SK-N-SH treated with all-trans-retinoic acid at 6 μM for 48 hours (cell line): ENCODE measurements at regions not wholly inside any gene's neighbourhood (a gene's known extent, or its start where the extent isn't known, plus 50 kb on each side); places are given as distances from the start of the nearest gene placed in this dataset.

Experiments
- ATAC-seq: fragments of 200-7000 bp; cut with Tn5 transposase; 3 replicates; pipeline ENCODE4 v1.9.1; 2020; ENCODE audit warnings: mild to moderate bottlenecking, moderate library complexity
- ARNTL ChIP-seq: fragments of 450-650 bp; formaldehyde crosslinking; IDR thresholded peaks from 2 replicates; pipeline ENCODE4 v1.5.0; 2020; ENCODE audit warnings: low read depth, mild to moderate bottlenecking, moderate library complexity, borderline replicate concordance
- BACH2 ChIP-seq: fragments of 250-450 bp; sonication (Bioruptor Pico); IDR thresholded peaks from 2 replicates; pipeline ENCODE4 v1.9.0; 2021; ENCODE audit warnings: mild to moderate bottlenecking, borderline replicate concordance
- CSDC2 ChIP-seq: fragments of 250-450 bp; sonication (Bioruptor Pico); IDR thresholded peaks from 2 replicates; pipeline ENCODE4 v1.5.0; 2020; ENCODE audit warnings: mild to moderate bottlenecking, moderate library complexity
- ESRRG ChIP-seq: fragments of 250-450 bp; sonication (Bioruptor Pico); IDR thresholded peaks from 2 replicates; pipeline ENCODE4 v1.6.1; 2021; ENCODE audit warnings: mild to moderate bottlenecking
- GLIS3 ChIP-seq: fragments of 250-450 bp; sonication (Bioruptor Pico); IDR thresholded peaks from 2 replicates; pipeline ENCODE4 v1.5.0; 2020; ENCODE audit warnings: mild to moderate bottlenecking, moderate library complexity
- ISL1 ChIP-seq: fragments of 250-450 bp; sonication (Bioruptor Pico); IDR thresholded peaks from 2 replicates; pipeline ENCODE4 v2.1.2; 2022; ENCODE audit warnings: mild to moderate bottlenecking, moderate library complexity
- OSR1 ChIP-seq: fragments of 250-450 bp; sonication (Bioruptor Pico); IDR thresholded peaks from 2 replicates; pipeline ENCODE4 v1.8.0; 2022; ENCODE audit warnings: moderate library complexity, mild to moderate bottlenecking, inconsistent platforms
- PPARA ChIP-seq: fragments of 250-450 bp; sonication (Bioruptor Pico); IDR thresholded peaks from 2 replicates; pipeline ENCODE4 v1.5.0; 2020; ENCODE audit warnings: mild to moderate bottlenecking, borderline replicate concordance
- RARB ChIP-seq: fragments of 250-450 bp; sonication (Bioruptor Pico); IDR thresholded peaks from 2 replicates; pipeline ENCODE4 v1.8.0; 2021; ENCODE audit warnings: mild to moderate bottlenecking, moderate library complexity
- TCF4 ChIP-seq: fragments of 250-450 bp; sonication (Bioruptor Pico); IDR thresholded peaks from 2 replicates; pipeline ENCODE4 v1.8.0; 2021; ENCODE audit warnings: mild to moderate bottlenecking, moderate library complexity, borderline replicate concordance
- TOX ChIP-seq: fragments of 250-450 bp; sonication (Bioruptor Pico); IDR thresholded peaks from 2 replicates; pipeline ENCODE4 v1.8.0; 2021; ENCODE audit warnings: mild to moderate bottlenecking, moderate library complexity, borderline replicate concordance
- ZC3H10 ChIP-seq: fragments of 250-450 bp; sonication (Bioruptor Pico); IDR thresholded peaks from 2 replicates; pipeline ENCODE4 v1.5.1; 2021; ENCODE audit warnings: mild to moderate bottlenecking, moderate library complexity
- ZFP3 ChIP-seq: fragments of 250-450 bp; sonication (Bioruptor Pico); IDR thresholded peaks from 2 replicates; pipeline ENCODE4 v1.5.0; 2020; ENCODE audit warnings: mild to moderate bottlenecking, moderate library complexity
- ZNF565 ChIP-seq: fragments of 450-650 bp; formaldehyde crosslinking; conservative IDR thresholded peaks from 2 replicates; pipeline ENCODE4 v1.5.0; 2020; ENCODE audit warnings: low read depth, mild to moderate bottlenecking, moderate library complexity
- ZNF70 ChIP-seq: fragments of 450-650 bp; formaldehyde crosslinking; IDR thresholded peaks from 2 replicates; pipeline ENCODE4 v1.5.0; 2020; ENCODE audit warnings: mild to moderate bottlenecking, moderate library complexity
- TF ChIP-seq, protein P1 (sequence below): fragments of 250-450 bp; sonication (Bioruptor Pico); IDR thresholded peaks from 2 replicates; pipeline ENCODE4 v1.5.0; 2020; ENCODE audit warnings: mild to moderate bottlenecking, moderate library complexity
- TF ChIP-seq, protein P2 (sequence below): fragments of 250-450 bp; sonication (Bioruptor Pico); IDR thresholded peaks from 2 replicates; pipeline ENCODE4 v1.5.1; 2021; ENCODE audit warnings: mild to moderate bottlenecking, moderate library complexity
- TF ChIP-seq, protein P3 (sequence below): fragments of 250-450 bp; sonication (Bioruptor Pico); IDR thresholded peaks from 2 replicates; pipeline ENCODE4 v1.8.0; 2021; ENCODE audit warnings: low read depth, mild to moderate bottlenecking, moderate library complexity, borderline replicate concordance
- TF ChIP-seq, protein P4 (sequence below): fragments of 250-450 bp; sonication (Bioruptor Pico); IDR thresholded peaks from 2 replicates; pipeline ENCODE4 v1.8.0; 2020; ENCODE audit warnings: mild to moderate bottlenecking, moderate library complexity, borderline replicate concordance

DNA sequence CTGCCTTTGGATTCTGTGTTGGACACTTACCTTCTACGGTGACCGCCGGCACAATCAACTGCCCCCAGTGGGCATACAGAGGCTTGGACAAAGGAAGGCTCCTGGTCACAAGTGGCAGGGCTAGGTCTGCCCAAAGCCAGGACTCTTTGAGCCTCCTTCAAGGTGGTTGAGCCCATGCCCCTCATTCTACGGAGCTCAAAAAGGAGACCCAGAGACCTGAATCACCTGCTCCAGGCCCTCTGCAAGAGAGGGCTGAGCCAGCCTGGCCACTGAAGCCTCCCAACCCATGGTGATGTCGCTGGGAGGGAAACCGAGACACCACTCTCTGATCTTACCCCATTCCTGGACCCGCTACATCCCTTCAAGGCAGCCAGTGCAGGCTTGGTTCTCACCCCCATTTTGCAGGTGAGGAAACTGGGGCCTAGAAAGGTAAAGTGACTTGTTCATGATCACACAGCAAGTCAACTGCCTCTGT is 87.9 kb downstream of the INHBB start (continued):
- TF ChIP-seq OSR1 (CRISPR knock-in tag): no peak
- no peak for TF ChIP-seq CSDC2 (CRISPR knock-in tag)
- TF ChIP-seq ARNTL: no peak
- no peak for TF ChIP-seq GLIS3 (CRISPR knock-in tag)

DNA sequence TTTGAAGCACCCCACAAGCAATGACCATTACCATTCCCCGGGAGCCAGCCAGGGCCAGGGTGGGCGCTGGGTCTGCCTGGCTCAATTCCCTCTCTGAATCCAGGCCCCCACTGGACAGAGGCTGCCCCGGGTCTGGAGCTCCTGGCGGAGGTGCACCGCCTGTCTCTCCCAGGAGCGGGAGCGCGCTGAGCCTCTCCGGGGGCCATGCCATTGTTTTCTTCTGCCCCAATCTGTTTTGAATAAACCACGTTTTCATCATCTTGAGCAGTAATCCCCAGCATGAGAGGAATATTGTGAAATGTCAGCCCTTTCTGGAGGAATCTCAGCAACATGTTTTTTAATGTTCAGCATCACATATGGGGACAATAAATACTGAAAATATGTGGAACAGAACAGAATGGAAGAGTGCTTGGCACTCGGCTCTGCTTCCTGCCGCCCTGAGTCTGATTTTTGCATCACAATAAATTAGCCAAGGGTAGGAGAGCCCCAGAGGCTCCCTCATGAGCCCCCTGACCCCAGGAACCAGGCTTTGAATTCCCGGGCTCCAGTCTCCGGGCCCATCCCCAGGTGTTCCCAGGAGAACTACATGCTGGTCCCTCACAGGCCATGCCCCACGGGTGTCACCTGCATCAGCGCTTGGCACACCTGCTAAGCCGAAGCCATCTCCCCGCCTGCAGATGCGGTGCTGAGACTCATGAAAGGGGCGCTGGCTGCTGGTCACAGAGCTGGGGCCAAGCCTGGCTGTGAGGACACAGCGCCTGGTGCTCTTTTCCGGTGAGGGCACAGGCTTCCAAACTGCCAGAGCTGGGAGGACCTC is 88.8 kb downstream of the INHBB start:
- no peak for ATAC-seq
- TF ChIP-seq ZNF565 (CRISPR knock-in tag) (no peak), PPARA (CRISPR knock-in tag) (no peak), TCF4 (CRISPR knock-in tag) (no peak), OSR1 (CRISPR knock-in tag) (no peak), TOX (CRISPR knock-in tag) (no peak)
- TF ChIP-seq, protein P1, sequence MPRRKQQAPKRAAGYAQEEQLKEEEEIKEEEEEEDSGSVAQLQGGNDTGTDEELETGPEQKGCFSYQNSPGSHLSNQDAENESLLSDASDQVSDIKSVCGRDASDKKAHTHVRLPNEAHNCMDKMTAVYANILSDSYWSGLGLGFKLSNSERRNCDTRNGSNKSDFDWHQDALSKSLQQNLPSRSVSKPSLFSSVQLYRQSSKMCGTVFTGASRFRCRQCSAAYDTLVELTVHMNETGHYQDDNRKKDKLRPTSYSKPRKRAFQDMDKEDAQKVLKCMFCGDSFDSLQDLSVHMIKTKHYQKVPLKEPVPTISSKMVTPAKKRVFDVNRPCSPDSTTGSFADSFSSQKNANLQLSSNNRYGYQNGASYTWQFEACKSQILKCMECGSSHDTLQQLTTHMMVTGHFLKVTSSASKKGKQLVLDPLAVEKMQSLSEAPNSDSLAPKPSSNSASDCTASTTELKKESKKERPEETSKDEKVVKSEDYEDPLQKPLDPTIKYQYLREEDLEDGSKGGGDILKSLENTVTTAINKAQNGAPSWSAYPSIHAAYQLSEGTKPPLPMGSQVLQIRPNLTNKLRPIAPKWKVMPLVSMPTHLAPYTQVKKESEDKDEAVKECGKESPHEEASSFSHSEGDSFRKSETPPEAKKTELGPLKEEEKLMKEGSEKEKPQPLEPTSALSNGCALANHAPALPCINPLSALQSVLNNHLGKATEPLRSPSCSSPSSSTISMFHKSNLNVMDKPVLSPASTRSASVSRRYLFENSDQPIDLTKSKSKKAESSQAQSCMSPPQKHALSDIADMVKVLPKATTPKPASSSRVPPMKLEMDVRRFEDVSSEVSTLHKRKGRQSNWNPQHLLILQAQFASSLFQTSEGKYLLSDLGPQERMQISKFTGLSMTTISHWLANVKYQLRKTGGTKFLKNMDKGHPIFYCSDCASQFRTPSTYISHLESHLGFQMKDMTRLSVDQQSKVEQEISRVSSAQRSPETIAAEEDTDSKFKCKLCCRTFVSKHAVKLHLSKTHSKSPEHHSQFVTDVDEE (CRISPR knock-in tag): no peak

DNA sequence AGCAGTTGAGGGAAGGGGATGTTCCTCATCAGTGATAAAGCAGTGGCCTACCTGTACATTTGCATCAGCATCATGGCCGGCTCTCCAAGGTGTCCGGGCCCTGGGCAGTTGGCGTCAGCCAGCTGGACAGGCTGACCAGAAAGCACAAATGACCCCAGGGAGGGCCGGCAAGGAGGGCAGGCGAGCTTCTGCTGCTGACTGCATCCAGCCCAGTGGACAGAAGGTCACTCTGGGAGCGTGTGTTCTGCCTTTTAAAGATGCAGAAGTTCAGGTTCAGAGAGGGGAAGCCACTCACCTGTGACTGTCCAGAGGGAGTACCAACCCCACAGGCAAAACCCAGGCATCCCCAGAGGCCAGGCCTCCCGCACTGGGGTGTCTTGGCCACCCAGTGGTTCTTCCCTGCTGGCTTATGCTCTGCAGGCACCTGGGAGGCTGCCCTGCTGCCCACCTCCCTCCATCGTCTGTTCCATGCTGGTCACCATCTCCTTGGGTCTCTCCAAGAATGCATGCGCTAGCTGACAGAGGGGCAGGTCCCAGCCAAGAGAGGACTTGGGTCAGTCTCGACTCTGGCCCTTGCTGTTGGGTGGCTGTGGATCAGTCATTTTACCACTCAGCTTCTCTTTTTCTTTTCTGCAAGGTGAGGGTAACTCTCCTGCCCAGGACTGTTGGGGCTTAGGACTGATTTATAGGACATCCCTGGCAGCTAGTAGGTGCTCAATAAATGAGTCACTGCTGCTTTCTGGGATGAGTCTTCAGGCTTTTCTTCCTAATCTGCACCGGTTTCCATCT is 89.9 kb downstream of the INHBB start:
- no peak for ATAC-seq
- TF ChIP-seq BACH2 (CRISPR knock-in tag) (no peak), TCF4 (CRISPR knock-in tag) (no peak), ZC3H10 (CRISPR knock-in tag) (no peak), ZNF565 (CRISPR knock-in tag) (no peak), ISL1 (CRISPR knock-in tag) (no peak), ARNTL (no peak)
- TF ChIP-seq, protein P2, sequence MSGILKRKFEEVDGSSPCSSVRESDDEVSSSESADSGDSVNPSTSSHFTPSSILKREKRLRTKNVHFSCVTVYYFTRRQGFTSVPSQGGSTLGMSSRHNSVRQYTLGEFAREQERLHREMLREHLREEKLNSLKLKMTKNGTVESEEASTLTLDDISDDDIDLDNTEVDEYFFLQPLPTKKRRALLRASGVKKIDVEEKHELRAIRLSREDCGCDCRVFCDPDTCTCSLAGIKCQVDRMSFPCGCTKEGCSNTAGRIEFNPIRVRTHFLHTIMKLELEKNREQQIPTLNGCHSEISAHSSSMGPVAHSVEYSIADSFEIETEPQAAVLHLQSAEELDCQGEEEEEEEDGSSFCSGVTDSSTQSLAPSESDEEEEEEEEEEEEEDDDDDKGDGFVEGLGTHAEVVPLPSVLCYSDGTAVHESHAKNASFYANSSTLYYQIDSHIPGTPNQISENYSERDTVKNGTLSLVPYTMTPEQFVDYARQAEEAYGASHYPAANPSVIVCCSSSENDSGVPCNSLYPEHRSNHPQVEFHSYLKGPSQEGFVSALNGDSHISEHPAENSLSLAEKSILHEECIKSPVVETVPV (CRISPR knock-in tag): no peak

DNA sequence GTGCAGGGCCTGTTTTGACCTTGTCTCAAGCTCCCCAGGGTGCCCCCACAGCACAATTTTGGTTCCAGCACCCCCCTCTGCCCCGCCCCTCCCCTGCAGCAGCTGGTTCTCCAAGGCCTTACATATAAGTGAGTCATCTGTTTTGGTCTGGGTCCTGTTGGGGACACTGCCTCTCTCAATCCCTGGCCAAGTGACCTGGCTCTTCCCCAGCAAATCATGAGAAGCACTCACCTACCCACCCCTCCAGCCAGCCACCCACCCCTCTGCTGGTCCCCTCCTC is 90.5 kb downstream of the INHBB start:
- no peak for TF ChIP-seq ISL1 (CRISPR knock-in tag)
- no peak for TF ChIP-seq ZFP3
- TF ChIP-seq BACH2 (CRISPR knock-in tag): no peak
- no peak for TF ChIP-seq ZC3H10 (CRISPR knock-in tag)
- no peak for TF ChIP-seq ZNF70
- TF ChIP-seq PPARA (CRISPR knock-in tag): no peak
- TF ChIP-seq CSDC2 (CRISPR knock-in tag): no peak
- no peak for TF ChIP-seq RARB
- TF ChIP-seq OSR1 (CRISPR knock-in tag): no peak
- no peak for TF ChIP-seq ESRRG
- no peak for TF ChIP-seq ZNF565 (CRISPR knock-in tag)
- TF ChIP-seq, protein P1 (CRISPR knock-in tag): no peak
- TF ChIP-seq, protein P3, sequence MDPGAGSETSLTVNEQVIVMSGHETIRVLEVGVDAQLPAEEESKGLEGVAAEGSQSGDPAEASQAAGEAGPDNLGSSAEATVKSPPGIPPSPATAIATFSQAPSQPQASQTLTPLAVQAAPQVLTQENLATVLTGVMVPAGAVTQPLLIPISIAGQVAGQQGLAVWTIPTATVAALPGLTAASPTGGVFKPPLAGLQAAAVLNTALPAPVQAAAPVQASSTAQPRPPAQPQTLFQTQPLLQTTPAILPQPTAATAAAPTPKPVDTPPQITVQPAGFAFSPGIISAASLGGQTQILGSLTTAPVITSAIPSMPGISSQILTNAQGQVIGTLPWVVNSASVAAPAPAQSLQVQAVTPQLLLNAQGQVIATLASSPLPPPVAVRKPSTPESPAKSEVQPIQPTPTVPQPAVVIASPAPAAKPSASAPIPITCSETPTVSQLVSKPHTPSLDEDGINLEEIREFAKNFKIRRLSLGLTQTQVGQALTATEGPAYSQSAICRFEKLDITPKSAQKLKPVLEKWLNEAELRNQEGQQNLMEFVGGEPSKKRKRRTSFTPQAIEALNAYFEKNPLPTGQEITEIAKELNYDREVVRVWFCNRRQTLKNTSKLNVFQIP (CRISPR knock-in tag): no peak
- no peak for TF ChIP-seq ARNTL
- TF ChIP-seq TCF4 (CRISPR knock-in tag): no peak
- TF ChIP-seq, protein P2 (CRISPR knock-in tag): no peak
- TF ChIP-seq GLIS3 (CRISPR knock-in tag): no peak
- TF ChIP-seq, protein P4, sequence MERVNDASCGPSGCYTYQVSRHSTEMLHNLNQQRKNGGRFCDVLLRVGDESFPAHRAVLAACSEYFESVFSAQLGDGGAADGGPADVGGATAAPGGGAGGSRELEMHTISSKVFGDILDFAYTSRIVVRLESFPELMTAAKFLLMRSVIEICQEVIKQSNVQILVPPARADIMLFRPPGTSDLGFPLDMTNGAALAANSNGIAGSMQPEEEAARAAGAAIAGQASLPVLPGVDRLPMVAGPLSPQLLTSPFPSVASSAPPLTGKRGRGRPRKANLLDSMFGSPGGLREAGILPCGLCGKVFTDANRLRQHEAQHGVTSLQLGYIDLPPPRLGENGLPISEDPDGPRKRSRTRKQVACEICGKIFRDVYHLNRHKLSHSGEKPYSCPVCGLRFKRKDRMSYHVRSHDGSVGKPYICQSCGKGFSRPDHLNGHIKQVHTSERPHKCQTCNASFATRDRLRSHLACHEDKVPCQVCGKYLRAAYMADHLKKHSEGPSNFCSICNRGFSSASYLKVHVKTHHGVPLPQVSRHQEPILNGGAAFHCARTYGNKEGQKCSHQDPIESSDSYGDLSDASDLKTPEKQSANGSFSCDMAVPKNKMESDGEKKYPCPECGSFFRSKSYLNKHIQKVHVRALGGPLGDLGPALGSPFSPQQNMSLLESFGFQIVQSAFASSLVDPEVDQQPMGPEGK (CRISPR knock-in tag): no peak
- no peak for ATAC-seq
